ENCODE measurements at regions not wholly inside any gene's neighbourhood (a gene's known extent, or its start where the extent isn't known, plus 50 kb on each side); places are given as distances from the start of the nearest gene placed in this dataset.

- Histone ChIP-seq H3K9me3 (no peaks in the 10 kb centered on the region), H3K4me3 (no peak overlapping the region), H3K4me1 (no peaks in the 10 kb centered on the region), H3K36me3 (no peaks in the 10 kb centered on the region), H3K27me3 (no peaks in the 10 kb centered on the region), H3K27ac (no peak overlapping the region)
- no peak for DNase-seq (ENCODE audit: low spot score in 2 of 2)
- TF ChIP-seq POLR2A (IDR thresholded peaks at IDR 0.05), result no peak
- no peak for TF ChIP-seq CTCF (IDR thresholded peaks at IDR 0.05)
- TF ChIP-seq POLR2AphosphoS5 (IDR thresholded peaks at IDR 0.05), result no peak
- intact Hi-C loops (cut with DNase I; ENCODE audit: low total_unique reads), result no loop called here
These were observed 756.3 kb downstream of the NXPH1 start for GRCh38 chr7:9189703-9190102.

DNA sequence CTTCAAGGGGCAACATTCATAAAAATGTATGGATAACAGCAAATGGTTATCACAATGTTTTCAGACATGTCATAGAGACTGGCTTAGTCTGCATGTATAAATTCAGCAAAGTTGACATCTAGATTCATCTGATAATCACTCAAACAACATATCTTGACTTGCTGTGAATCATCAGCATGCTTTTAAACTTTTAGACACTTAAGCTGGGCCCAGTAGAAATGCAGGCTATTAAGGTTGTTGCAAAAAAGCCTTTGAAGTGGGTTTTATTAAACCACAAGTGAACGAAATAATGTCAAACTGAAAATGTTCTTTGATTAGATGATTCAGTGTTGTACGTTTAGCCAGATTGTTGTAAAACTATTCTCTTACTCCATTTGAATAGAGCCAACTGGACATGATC, 759.6 kb downstream of the NXPH1 start:
- TF ChIP-seq POLR2A (IDR thresholded peaks at IDR 0.05) (no peak), POLR2AphosphoS5 (IDR thresholded peaks at IDR 0.05) (no peak), CTCF (IDR thresholded peaks at IDR 0.05) (no peak)

DNA sequence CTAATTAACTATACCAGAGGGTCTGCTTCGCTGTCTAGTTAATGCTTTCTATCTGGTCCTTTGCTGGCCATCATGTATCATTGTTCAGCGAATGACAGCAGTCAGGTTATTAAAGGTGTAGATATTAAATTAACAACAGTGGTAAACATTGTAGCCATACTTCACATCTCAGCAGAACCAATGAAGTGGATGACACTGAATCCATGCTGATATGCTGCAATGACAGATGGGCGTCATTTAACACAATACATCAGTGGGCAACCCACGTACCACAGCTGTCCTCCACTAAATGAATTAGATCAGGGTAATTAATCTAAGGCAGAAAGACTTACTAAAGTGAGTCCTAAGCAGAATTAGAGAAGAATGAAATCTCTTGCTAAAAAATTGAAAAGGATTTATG, 767.2 kb downstream of the NXPH1 start:
- no peak for DNase-seq (ENCODE audit: low spot score in 2 of 2)
- intact Hi-C loops (cut with DNase I; ENCODE audit: low total_unique reads), result no loop called here
- TF ChIP-seq POLR2A (IDR thresholded peaks at IDR 0.05), result no peak
- no peak for TF ChIP-seq CTCF (IDR thresholded peaks at IDR 0.05)
- TF ChIP-seq POLR2AphosphoS5 (IDR thresholded peaks at IDR 0.05), result no peak
- no peaks in the 10 kb centered on the region for H3K27me3 ChIP-seq
- no peaks in the 10 kb centered on the region for H3K36me3 ChIP-seq
- no peak overlapping the region for H3K4me3 ChIP-seq
- H3K27ac ChIP-seq, result no peak overlapping the region
- no peaks in the 10 kb centered on the region for H3K9me3 ChIP-seq
- H3K4me1 ChIP-seq, result no peaks in the 10 kb centered on the region

More for the DNA sequence above, 759.6 kb downstream of the NXPH1 start:
- Histone ChIP-seq H3K27me3 (no peaks in the 10 kb centered on the region), H3K4me3 (no peak overlapping the region), H3K9me3 (no peaks in the 10 kb centered on the region), H3K36me3 (no peaks in the 10 kb centered on the region), H3K27ac (no peak overlapping the region), H3K4me1 (no peaks in the 10 kb centered on the region)
- intact Hi-C loops (cut with DNase I; ENCODE audit: low total_unique reads), result no loop called here
- DNase-seq (ENCODE audit: low spot score in 2 of 2), result no peak

DNA sequence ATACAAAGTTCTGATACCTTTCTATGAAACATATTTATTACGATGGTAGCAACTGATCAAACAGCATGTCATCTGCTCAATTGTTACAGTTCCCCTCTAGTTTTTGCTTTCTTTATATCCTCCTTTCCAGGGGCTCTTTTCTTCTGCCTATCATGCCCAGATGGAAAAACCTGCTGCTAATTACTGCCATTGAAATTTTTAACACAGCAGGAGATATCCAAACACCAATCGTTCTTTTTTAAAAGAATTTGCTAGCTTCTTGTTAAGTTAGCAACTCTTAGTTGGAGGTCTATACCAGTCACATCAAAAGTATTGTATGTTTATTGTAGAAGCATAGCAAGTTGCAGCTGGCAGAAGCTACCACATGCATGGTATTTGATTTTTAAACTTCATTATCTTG, 768.5 kb downstream of the NXPH1 start:
- Histone ChIP-seq H3K4me1 (no peaks in the 10 kb centered on the region), H3K36me3 (no peaks in the 10 kb centered on the region)
- intact Hi-C loops (cut with DNase I; ENCODE audit: low total_unique reads), result no loop called here

GRCh38 chr7:9204571-9204970, 771.2 kb downstream of the NXPH1 start:
- Histone ChIP-seq H3K27ac (no peak overlapping the region), H3K9me3 (no peaks in the 10 kb centered on the region), H3K36me3 (no peaks in the 10 kb centered on the region), H3K4me3 (no peak overlapping the region), H3K27me3 (no peaks in the 10 kb centered on the region), H3K4me1 (no peaks in the 10 kb centered on the region)
- no peak for TF ChIP-seq POLR2A (IDR thresholded peaks at IDR 0.05)
- TF ChIP-seq CTCF (IDR thresholded peaks at IDR 0.05), result no peak
- TF ChIP-seq POLR2AphosphoS5 (IDR thresholded peaks at IDR 0.05), result no peak
- no peak for DNase-seq (ENCODE audit: low spot score in 2 of 2)
- intact Hi-C loops (cut with DNase I; ENCODE audit: low total_unique reads), result no loop called here

More for the DNA sequence above, 768.5 kb downstream of the NXPH1 start:
- Histone ChIP-seq H3K9me3 (no peaks in the 10 kb centered on the region), H3K27ac (no peak overlapping the region), H3K27me3 (no peaks in the 10 kb centered on the region), H3K4me3 (no peak overlapping the region)
- TF ChIP-seq POLR2AphosphoS5 (IDR thresholded peaks at IDR 0.05) (no peak), CTCF (IDR thresholded peaks at IDR 0.05) (no peak), POLR2A (IDR thresholded peaks at IDR 0.05) (no peak)
- no peak for DNase-seq (ENCODE audit: low spot score in 2 of 2)
